ENCODE measurements at regions not wholly inside any gene's neighbourhood (a gene's known extent, or its start where the extent isn't known, plus 50 kb on each side); places are given as distances from the start of the nearest gene placed in this dataset.

DNA sequence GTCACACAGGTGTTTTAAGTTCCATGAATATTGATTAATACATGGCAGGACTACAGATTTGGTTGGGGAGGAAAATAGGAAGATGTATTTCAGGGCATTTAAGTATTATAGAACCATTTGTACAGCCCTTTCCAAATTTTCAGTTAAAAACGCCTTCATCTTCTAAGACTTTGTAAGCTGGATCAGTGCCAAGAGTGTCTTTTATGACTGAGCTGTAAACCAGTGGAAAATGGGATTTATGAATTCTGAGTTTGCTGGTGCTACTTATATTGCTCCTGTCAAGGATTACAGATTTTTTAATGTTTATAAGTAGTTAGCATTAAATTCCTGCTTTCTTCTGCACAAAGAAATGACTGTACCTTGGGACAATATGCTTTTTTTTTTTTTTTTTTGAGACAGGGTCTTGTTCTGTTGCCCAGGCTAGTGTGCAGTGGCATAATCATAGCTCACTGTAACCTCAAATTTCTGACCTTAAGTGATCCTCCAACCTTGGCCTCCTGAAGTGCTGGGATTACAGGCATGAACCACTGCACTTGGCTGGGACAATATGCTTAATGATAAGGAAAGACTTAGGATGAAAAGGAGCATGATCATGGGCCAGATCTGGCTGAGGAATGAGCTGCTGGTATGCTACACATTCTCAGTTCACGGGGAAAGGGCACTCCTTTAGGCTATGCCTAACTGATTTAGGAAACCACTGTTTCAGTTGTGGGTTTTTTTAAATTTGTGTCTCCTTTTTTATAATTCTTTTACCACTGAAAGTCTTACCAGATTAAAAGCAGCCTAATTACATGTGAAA, 113.6 kb upstream of the MTNR1B start:
- TF ChIP-seq RAD21 (IDR thresholded peaks at IDR 0.05 in 1 of 2, conservative IDR thresholded peaks at IDR 0.05 in 1 of 2; ENCODE audit: low read depth in 2 of 2, low read length in 2 of 2) (no peak), BACH1 (IDR thresholded peaks at IDR 0.05; ENCODE audit: low read length) (no peak), EZH2 (IDR thresholded peaks at IDR 0.05; ENCODE audit: low read depth, low read length, severe bottlenecking) (no peak), BRCA1 (IDR thresholded peaks at IDR 0.05; ENCODE audit: low read depth, low read length) (no peak), SAP30 (IDR thresholded peaks at IDR 0.05; ENCODE audit: insufficient read depth, insufficient replicate concordance, low read length) (no peak), TCF12 (IDR thresholded peaks at IDR 0.05; ENCODE audit: low read depth, low read length) (no peak)
